CD4-positive, alpha-beta T cell (primary cell): ENCODE measurements at regions not wholly inside any gene's neighbourhood (a gene's known extent, or its start where the extent isn't known, plus 50 kb on each side); places are given as distances from the start of the nearest gene placed in this dataset.

Experiments
- ATAC-seq: fragments of 200-7000 bp; cut with Tn5 transposase; one replicate; pipeline ENCODE4 v1.10.0; 2022; ENCODE audit warnings: mild to moderate bottlenecking; ENCODE audit not compliant: poor library complexity
- CTCF ChIA-PET: fragments of 350-600 bp; sonication (Branson Sonifier 250); formaldehyde crosslinking; loops from one replicate; lab custom pipeline; 2021; ENCODE audit warnings: antibody characterized with exemption, inconsistent platforms; lab: Charles Lee
- POLR2A ChIA-PET: fragments of 350-600 bp; sonication (Branson Sonifier 250); formaldehyde crosslinking; loops from one replicate; lab custom pipeline; 2021; ENCODE audit warnings: antibody characterized with exemption, inconsistent platforms; lab: Charles Lee
- DNase-seq, 14 experiments: peaks; one replicate each; pipeline ENCODE4 v3.0.0-alpha.2; 2013 to 2020; ENCODE audit warnings: mixed read lengths in 2 of 14
- H3K27ac ChIP-seq, 2 donors: one replicate each; pipeline versions ENCODE4 v1.5.1 to v1.7.0; 2013; ENCODE audit warnings: low read length in 2 of 2, low read depth in 1 of 2, mild to moderate bottlenecking in 1 of 2
- H3K27me3 ChIP-seq, 2 experiments: 1 replicate in 1 of 2; 2 replicates in 1 of 2; pipeline versions ENCODE4 v1.6.1 to v1.7.0; 2013; ENCODE audit warnings: low read length in 2 of 2, control low read depth in 1 of 2, mild to moderate bottlenecking in 1 of 2, moderate library complexity in 1 of 2; ENCODE audit not compliant: insufficient read depth in 2 of 2, control insufficient read depth in 1 of 2
- H3K36me3 ChIP-seq: one replicate; pipeline ENCODE4 v1.6.1; 2013; ENCODE audit warnings: low read length, control low read depth; ENCODE audit not compliant: insufficient read depth
- H3K4me1 ChIP-seq: one replicate; pipeline ENCODE4 v1.6.1; 2013; ENCODE audit warnings: low read length, control low read depth; ENCODE audit not compliant: insufficient read depth
- H3K4me3 ChIP-seq: one replicate; pipeline ENCODE4 v1.5.1; 2013; ENCODE audit warnings: mild to moderate bottlenecking, low read length, moderate library complexity
- H3K9me3 ChIP-seq, 2 experiments: 1 replicate in 1 of 2; 2 replicates in 1 of 2; pipeline versions ENCODE4 v1.6.1 to v1.7.0; 2013; ENCODE audit warnings: low read length in 2 of 2, mild to moderate bottlenecking in 2 of 2, control low read depth in 1 of 2, moderate library complexity in 1 of 2; ENCODE audit not compliant: control insufficient read depth in 1 of 2, insufficient read depth in 1 of 2
- H3K27ac Mint-ChIP-seq: one replicate; pipeline ENCODE4 v1.8.0; 2020; ENCODE audit warnings: mixed read lengths
- H3K27me3 Mint-ChIP-seq: one replicate; pipeline ENCODE4 v1.8.0; 2021; ENCODE audit warnings: mixed read lengths
- H3K36me3 Mint-ChIP-seq: one replicate; pipeline ENCODE4 v1.8.0; 2021; ENCODE audit warnings: low read depth, mixed read lengths
- H3K4me1 Mint-ChIP-seq: one replicate; pipeline ENCODE4 v1.8.0; 2021; ENCODE audit warnings: low read depth, mixed read lengths
- H3K4me3 Mint-ChIP-seq: one replicate; pipeline ENCODE4 v1.8.0; 2020; ENCODE audit warnings: mild to moderate bottlenecking, mixed read lengths
- H3K9me3 Mint-ChIP-seq: one replicate; pipeline ENCODE4 v1.8.0; 2020; ENCODE audit warnings: mixed read lengths
- intact Hi-C, 2 experiments: fragments of 100-400 bp; cut with DNase I in 1 of 2; cut with micrococcal nuclease in 1 of 2; formaldehyde crosslinking; loops; one replicate each; pipeline versions ENCODE4 v1.15.1 to v1.9.0; 2023 to 2025; cut with DNase I, micrococcal nuclease
- TF ChIP-seq, protein P1 (sequence below): fragments of 200-600 bp; IDR thresholded peaks from one replicate; pipeline ENCODE4 v1.8.0; 2022; ENCODE audit warnings: antibody characterized with exemption, mild to moderate bottlenecking

DNA sequence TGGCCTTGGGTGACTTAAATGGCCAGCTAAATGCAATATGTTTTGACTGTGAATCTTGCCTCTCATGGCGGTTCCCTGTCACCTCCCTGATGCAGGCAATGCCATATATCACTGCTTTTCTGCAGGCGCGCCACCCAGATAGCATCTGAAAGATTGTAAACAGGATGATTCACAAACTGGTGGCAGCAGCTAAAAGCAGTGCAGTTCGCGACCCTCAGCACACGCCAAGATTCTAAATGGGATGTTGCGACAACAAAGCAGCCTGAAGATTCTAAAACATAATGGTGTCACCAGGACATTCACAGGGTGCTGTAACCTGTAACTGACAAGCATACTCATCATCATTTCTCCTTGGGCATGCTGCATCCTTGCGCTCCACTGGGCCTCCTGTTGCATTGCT is 440.4 kb upstream of the CADM1 start:
- Histone ChIP-seq H3K27me3 (no peaks in the 10 kb centered on the region), H3K27ac (no peak overlapping the region)
- H3K4me1 Mint-ChIP-seq, result no peaks in the 10 kb centered on the region

DNA sequence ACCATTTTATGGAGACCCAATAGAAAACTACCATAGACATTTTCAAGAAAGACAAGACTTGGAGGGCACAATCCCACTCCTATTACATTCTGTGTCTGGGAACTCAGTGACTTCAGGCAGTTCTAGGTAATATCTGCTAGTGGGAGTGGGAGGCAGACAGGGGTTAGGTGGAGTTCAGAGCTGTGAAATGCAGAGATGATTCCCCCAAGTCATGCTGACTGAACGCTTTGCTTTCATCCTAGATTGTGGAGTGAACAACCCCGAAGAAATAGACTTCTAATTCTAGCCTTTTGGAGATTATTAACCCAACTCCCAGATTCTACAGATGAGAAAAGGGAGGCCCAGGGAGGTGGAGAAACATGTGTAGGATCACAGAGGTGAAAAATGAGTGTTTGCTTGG is 437.8 kb upstream of the CADM1 start:
- DNase-seq (no peak), ATAC-seq (no peak)
- no peaks in the 10 kb centered on the region for H3K4me1 Mint-ChIP-seq
- intact Hi-C loops, result no loop called here
- H3K4me3 Mint-ChIP-seq, result no peak overlapping the region
- H3K4me3 ChIP-seq, result no peak overlapping the region
- H3K27ac Mint-ChIP-seq, result no peak overlapping the region
- CTCF ChIA-PET, result no interaction called here
- no peaks in the 10 kb centered on the region for H3K27me3 ChIP-seq
- H3K36me3 ChIP-seq, result no peaks in the 10 kb centered on the region
- H3K9me3 Mint-ChIP-seq, result peaks cover 8% of the 10 kb centered on the region
- no peaks in the 10 kb centered on the region for H3K9me3 ChIP-seq
- POLR2A ChIA-PET, result no interaction called here
- H3K27me3 Mint-ChIP-seq, result peaks cover 3% of the 10 kb centered on the region
- TF ChIP-seq, protein P1, sequence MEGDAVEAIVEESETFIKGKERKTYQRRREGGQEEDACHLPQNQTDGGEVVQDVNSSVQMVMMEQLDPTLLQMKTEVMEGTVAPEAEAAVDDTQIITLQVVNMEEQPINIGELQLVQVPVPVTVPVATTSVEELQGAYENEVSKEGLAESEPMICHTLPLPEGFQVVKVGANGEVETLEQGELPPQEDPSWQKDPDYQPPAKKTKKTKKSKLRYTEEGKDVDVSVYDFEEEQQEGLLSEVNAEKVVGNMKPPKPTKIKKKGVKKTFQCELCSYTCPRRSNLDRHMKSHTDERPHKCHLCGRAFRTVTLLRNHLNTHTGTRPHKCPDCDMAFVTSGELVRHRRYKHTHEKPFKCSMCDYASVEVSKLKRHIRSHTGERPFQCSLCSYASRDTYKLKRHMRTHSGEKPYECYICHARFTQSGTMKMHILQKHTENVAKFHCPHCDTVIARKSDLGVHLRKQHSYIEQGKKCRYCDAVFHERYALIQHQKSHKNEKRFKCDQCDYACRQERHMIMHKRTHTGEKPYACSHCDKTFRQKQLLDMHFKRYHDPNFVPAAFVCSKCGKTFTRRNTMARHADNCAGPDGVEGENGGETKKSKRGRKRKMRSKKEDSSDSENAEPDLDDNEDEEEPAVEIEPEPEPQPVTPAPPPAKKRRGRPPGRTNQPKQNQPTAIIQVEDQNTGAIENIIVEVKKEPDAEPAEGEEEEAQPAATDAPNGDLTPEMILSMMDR, result no peak
- H3K36me3 Mint-ChIP-seq, result no peaks in the 10 kb centered on the region
- H3K4me1 ChIP-seq, result no peaks in the 10 kb centered on the region
- H3K27ac ChIP-seq, result no peak overlapping the region

More for the DNA sequence above, 440.4 kb upstream of the CADM1 start:
- TF ChIP-seq, protein P1, result no peak
- Histone ChIP-seq H3K4me1 (no peaks in the 10 kb centered on the region), H3K9me3 (no peaks in the 10 kb centered on the region), H3K36me3 (no peaks in the 10 kb centered on the region), H3K4me3 (no peak overlapping the region)
- ChIA-PET POLR2A (no interaction called here), CTCF (no interaction called here)
- ATAC-seq (no peak), DNase-seq (no peak)
- intact Hi-C loops, result no loop called here
- Mint-ChIP-seq H3K27me3 (peaks cover 3% of the 10 kb centered on the region), H3K4me3 (no peak overlapping the region), H3K9me3 (peaks cover 11% of the 10 kb centered on the region), H3K27ac (no peak overlapping the region), H3K36me3 (no peaks in the 10 kb centered on the region)

DNA sequence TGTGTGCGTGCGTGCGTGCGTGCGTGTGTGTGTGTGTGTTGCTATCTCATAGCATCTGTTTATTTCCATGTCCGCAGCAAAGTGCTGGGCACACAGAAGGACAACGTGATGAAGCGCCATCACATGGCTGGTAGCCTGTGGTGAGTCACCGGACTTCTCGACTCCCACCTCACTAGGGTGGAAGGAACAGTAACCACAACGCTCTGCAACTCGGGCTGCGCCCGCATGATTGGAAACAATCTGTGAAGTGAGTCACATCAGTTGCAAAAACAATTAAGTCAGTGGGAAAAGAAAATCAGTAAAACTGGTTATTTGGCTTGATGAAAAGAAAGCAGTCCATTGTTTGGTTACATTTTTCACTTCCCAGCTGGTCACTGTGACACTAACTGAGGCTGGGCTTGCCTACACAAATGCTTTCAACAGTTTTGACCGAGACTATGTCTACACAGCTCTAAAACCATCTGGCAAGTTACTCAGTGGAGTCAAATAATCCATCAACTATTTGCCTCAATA is 437.3 kb upstream of the CADM1 start:
- POLR2A ChIA-PET, result no interaction called here
- no peak overlapping the region for H3K27ac Mint-ChIP-seq
- CTCF ChIA-PET, result no interaction called here
- H3K36me3 ChIP-seq, result no peaks in the 10 kb centered on the region
- H3K27ac ChIP-seq, result no peak overlapping the region
- H3K4me1 ChIP-seq, result no peaks in the 10 kb centered on the region
- peaks cover 8% of the 10 kb centered on the region for H3K9me3 Mint-ChIP-seq
- no peaks in the 10 kb centered on the region for H3K9me3 ChIP-seq
- H3K36me3 Mint-ChIP-seq, result no peaks in the 10 kb centered on the region
- no peak for ATAC-seq
- no peak overlapping the region for H3K4me3 Mint-ChIP-seq
- no peaks in the 10 kb centered on the region for H3K27me3 ChIP-seq
- H3K4me1 Mint-ChIP-seq, result no peaks in the 10 kb centered on the region
- H3K27me3 Mint-ChIP-seq, result peaks cover 3% of the 10 kb centered on the region
- TF ChIP-seq, protein P1, result no peak
- H3K4me3 ChIP-seq, result no peak overlapping the region
- DNase-seq, result peak in 2 of 14 experiments; percentile 44 to 69
- intact Hi-C loops, result no loop called here
